ENCODE measurements at regions not wholly inside any gene's neighbourhood (a gene's known extent, or its start where the extent isn't known, plus 50 kb on each side); places are given as distances from the start of the nearest gene placed in this dataset.
A peak's percentile ranks its signal among the peaks of the same experiment; 100 is the strongest.

GRCh38 chr17:77287432-77288068 is 146.8 kb downstream of the SEC14L1 start (continued):
- TF ChIP-seq ZBTB4 (CRISPR knock-in tag; IDR thresholded peaks at IDR 0.05; ENCODE audit: borderline replicate concordance) (0 out of 2 replicates have a peak, but pooled peaks have one; percentile 15), SIX1 (CRISPR knock-in tag; IDR thresholded peaks at IDR 0.05; ENCODE audit: borderline replicate concordance) (peak; percentile 87; the same call in 1 of the 2 replicates), REXO4 (CRISPR knock-in tag; IDR thresholded peaks at IDR 0.05; ENCODE audit: borderline replicate concordance) (no peak), ZNF264 (CRISPR knock-in tag; IDR thresholded peaks at IDR 0.05) (peak; percentile 69; the same call in 1 of the 2 replicates), ZNF180 (CRISPR knock-in tag; IDR thresholded peaks at IDR 0.05; ENCODE audit: borderline replicate concordance, low read depth) (no peak), CBX5 (CRISPR knock-in tag; IDR thresholded peaks at IDR 0.05; ENCODE audit: borderline replicate concordance) (peak; percentile 54; the same call in 1 of the 2 replicates), SALL1 (CRISPR knock-in tag; IDR thresholded peaks at IDR 0.05) (peak; percentile 60), ZFP90 (CRISPR knock-in tag; IDR thresholded peaks at IDR 0.05; ENCODE audit: borderline replicate concordance) (peak; percentile 40; the same call in 1 of the 2 replicates), ZBTB20 (CRISPR knock-in tag; IDR thresholded peaks at IDR 0.05; ENCODE audit: borderline replicate concordance, low read depth) (peak; percentile 65), ZNF430 (CRISPR knock-in tag; IDR thresholded peaks at IDR 0.05) (no peak), TSC22D2 (CRISPR knock-in tag; IDR thresholded peaks at IDR 0.05; ENCODE audit: borderline replicate concordance) (peak; percentile 62; the same call in 1 of the 2 replicates), SMC3 (IDR thresholded peaks at IDR 0.05; ENCODE audit: low read length) (no peak), E2F5 (CRISPR knock-in tag; conservative IDR thresholded peaks at IDR 0.05) (no peak), DZIP1 (CRISPR knock-in tag; IDR thresholded peaks at IDR 0.05) (0 out of 2 replicates have a peak, but pooled peaks have one; percentile 29), ZBTB7B (CRISPR knock-in tag; IDR thresholded peaks at IDR 0.05) (peak; percentile 39; the same call in 1 of the 2 replicates)
- TF ChIP-seq, protein P1, sequence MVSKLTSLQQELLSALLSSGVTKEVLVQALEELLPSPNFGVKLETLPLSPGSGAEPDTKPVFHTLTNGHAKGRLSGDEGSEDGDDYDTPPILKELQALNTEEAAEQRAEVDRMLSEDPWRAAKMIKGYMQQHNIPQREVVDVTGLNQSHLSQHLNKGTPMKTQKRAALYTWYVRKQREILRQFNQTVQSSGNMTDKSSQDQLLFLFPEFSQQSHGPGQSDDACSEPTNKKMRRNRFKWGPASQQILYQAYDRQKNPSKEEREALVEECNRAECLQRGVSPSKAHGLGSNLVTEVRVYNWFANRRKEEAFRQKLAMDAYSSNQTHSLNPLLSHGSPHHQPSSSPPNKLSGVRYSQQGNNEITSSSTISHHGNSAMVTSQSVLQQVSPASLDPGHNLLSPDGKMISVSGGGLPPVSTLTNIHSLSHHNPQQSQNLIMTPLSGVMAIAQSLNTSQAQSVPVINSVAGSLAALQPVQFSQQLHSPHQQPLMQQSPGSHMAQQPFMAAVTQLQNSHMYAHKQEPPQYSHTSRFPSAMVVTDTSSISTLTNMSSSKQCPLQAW (CRISPR knock-in tag; IDR thresholded peaks at IDR 0.05): 0 out of 2 replicates have a peak, but pooled peaks have one; percentile 41
- TF ChIP-seq, protein P2, sequence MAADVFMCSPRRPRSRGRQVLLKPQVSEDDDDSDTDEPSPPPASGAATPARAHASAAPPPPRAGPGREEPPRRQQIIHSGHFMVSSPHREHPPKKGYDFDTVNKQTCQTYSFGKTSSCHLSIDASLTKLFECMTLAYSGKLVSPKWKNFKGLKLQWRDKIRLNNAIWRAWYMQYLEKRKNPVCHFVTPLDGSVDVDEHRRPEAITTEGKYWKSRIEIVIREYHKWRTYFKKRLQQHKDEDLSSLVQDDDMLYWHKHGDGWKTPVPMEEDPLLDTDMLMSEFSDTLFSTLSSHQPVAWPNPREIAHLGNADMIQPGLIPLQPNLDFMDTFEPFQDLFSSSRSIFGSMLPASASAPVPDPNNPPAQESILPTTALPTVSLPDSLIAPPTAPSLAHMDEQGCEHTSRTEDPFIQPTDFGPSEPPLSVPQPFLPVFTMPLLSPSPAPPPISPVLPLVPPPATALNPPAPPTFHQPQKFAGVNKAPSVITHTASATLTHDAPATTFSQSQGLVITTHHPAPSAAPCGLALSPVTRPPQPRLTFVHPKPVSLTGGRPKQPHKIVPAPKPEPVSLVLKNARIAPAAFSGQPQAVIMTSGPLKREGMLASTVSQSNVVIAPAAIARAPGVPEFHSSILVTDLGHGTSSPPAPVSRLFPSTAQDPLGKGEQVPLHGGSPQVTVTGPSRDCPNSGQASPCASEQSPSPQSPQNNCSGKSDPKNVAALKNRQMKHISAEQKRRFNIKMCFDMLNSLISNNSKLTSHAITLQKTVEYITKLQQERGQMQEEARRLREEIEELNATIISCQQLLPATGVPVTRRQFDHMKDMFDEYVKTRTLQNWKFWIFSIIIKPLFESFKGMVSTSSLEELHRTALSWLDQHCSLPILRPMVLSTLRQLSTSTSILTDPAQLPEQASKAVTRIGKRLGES (CRISPR knock-in tag; IDR thresholded peaks at IDR 0.05; ENCODE audit: borderline replicate concordance): peak; percentile 38; the same call in 1 of the 2 replicates

All from HepG2 (cell line).